ENCODE measurements at regions not wholly inside any gene's neighbourhood (a gene's known extent, or its start where the extent isn't known, plus 50 kb on each side); places are given as distances from the start of the nearest gene placed in this dataset.

DNA sequence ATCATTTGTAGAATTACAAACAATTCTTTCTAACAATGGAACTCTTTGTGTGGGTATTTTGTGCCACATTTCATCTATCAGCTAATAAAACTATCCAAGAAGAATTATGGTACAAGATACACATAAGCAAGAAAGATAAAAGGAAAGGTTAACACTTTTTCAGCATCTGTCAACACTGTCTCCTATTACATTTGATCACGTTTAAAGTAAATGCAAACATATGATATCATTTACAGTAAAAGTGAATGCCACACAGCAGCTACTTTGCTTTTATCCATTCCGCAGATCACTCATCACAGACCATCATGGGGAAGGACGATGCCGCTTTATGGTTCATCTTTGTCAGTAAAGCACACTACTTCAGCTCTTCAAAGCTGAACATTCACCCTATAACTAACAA is 456.4 kb upstream of the MANEA start:
- no peak for ATAC-seq (ENCODE audit: low read depth)
- no peaks in the 10 kb centered on the region for H3K9me3 ChIP-seq (ENCODE audit: control insufficient read depth, insufficient read depth, low read length)
- no peak overlapping the region for H3K14ac ChIP-seq (replicated peaks; ENCODE audit: low read depth, low read length)
- no peak overlapping the region for H2BK15ac ChIP-seq (ENCODE audit: low read depth, low read length)
- H4K8ac ChIP-seq (ENCODE audit: low read depth in 2 of 2, low read length in 2 of 2) = no peak overlapping the region
- BruUV-seq (replicated peaks) = no TSS peak
- dilution Hi-C loops (cut with HindIII; ENCODE audit: low sequenced_read_pairs, unreplicated experiment) = no loop called here
- 20% methylated on average over 3 of the region's 4 CpGs; no CpG with 5 or more reads in 1 of the 2 experiments for WGBS, 2 experiments (ENCODE audit: extremely low coverage in 2 of 2, insufficient read length in 1 of 2)
- no peak for DNase-seq
- no peaks in the 10 kb centered on the region for H3K36me3 ChIP-seq (ENCODE audit: control insufficient read depth, insufficient read depth, low read length)
- no peak overlapping the region for H3K56ac ChIP-seq (ENCODE audit: extremely low read depth, insufficient read depth, low read length)
- no peak overlapping the region for H3K4me2 ChIP-seq (ENCODE audit: low read depth, low read length)
- no peak overlapping the region for H3K27ac ChIP-seq (ENCODE audit: insufficient read depth, low read length)
- ChIA-PET CTCF (no interaction called here), POLR2A (ENCODE audit: unreplicated experiment) (no interaction called here)
- no peaks in the 10 kb centered on the region for H3K79me1 ChIP-seq (ENCODE audit: low read depth in 1 of 2, low read length in 2 of 2)
- intact Hi-C loops (cut with micrococcal nuclease) = no loop called here
- H3K4me3 ChIP-seq (ENCODE audit: insufficient read depth, low read depth, low read length) = no peak overlapping the region
- no peak overlapping the region for H2AFZ ChIP-seq (replicated peaks; ENCODE audit: low read length, poor library complexity)
- no peak overlapping the region for H4K5ac ChIP-seq (ENCODE audit: low read depth, low read length)
- H3K9me1 ChIP-seq (ENCODE audit: insufficient read depth, low read length) = no peaks in the 10 kb centered on the region
- no peak overlapping the region for H2BK20ac ChIP-seq (ENCODE audit: low read depth, low read length)
- H2BK5ac ChIP-seq (ENCODE audit: low read depth, low read length, poor library complexity, severe bottlenecking) = no peak overlapping the region
- no peak overlapping the region for H3K9ac ChIP-seq (ENCODE audit: low read depth, low read length)
- no peak overlapping the region for H4K91ac ChIP-seq (ENCODE audit: insufficient read depth, low read depth, low read length)
- H4K20me1 ChIP-seq (ENCODE audit: insufficient read depth, low read length) = no peaks in the 10 kb centered on the region
- H3K18ac ChIP-seq (ENCODE audit: low read depth, low read length) = no peak overlapping the region
- H3K27me3 ChIP-seq (ENCODE audit: control insufficient read depth, insufficient read depth, low read length) = no peaks in the 10 kb centered on the region
- H2AK5ac ChIP-seq (ENCODE audit: low read depth, low read length) = no peak overlapping the region
- in situ Hi-C loops (cut with MboI; ENCODE audit: low sequenced_read_pairs) = no loop called here
- H3K23ac ChIP-seq (ENCODE audit: low read depth, low read length) = no peak overlapping the region
- H2AK9ac ChIP-seq (replicated peaks; ENCODE audit: low read depth, low read length, poor library complexity) = no peak overlapping the region
- no peak overlapping the region for H3K4ac ChIP-seq (ENCODE audit: low read depth, low read length)
- H2BK120ac ChIP-seq (ENCODE audit: low read depth, low read length) = no peak overlapping the region
- no peak for TF ChIP-seq NFE2L2 (IDR thresholded peaks at IDR 0.05; ENCODE audit: low read depth, low read length)
- TF ChIP-seq, protein P1, sequence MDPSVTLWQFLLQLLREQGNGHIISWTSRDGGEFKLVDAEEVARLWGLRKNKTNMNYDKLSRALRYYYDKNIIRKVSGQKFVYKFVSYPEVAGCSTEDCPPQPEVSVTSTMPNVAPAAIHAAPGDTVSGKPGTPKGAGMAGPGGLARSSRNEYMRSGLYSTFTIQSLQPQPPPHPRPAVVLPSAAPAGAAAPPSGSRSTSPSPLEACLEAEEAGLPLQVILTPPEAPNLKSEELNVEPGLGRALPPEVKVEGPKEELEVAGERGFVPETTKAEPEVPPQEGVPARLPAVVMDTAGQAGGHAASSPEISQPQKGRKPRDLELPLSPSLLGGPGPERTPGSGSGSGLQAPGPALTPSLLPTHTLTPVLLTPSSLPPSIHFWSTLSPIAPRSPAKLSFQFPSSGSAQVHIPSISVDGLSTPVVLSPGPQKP (IDR thresholded peaks at IDR 0.05; ENCODE audit: borderline replicate concordance, low read depth, low read length) = no peak
- no peak for TF ChIP-seq MAZ (IDR thresholded peaks at IDR 0.05; ENCODE audit: borderline replicate concordance, low read depth, low read length)
- TF ChIP-seq, protein P2, sequence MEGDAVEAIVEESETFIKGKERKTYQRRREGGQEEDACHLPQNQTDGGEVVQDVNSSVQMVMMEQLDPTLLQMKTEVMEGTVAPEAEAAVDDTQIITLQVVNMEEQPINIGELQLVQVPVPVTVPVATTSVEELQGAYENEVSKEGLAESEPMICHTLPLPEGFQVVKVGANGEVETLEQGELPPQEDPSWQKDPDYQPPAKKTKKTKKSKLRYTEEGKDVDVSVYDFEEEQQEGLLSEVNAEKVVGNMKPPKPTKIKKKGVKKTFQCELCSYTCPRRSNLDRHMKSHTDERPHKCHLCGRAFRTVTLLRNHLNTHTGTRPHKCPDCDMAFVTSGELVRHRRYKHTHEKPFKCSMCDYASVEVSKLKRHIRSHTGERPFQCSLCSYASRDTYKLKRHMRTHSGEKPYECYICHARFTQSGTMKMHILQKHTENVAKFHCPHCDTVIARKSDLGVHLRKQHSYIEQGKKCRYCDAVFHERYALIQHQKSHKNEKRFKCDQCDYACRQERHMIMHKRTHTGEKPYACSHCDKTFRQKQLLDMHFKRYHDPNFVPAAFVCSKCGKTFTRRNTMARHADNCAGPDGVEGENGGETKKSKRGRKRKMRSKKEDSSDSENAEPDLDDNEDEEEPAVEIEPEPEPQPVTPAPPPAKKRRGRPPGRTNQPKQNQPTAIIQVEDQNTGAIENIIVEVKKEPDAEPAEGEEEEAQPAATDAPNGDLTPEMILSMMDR (conservative IDR thresholded peaks at IDR 0.05; ENCODE audit: low read depth, low read length) = no peak
- TF ChIP-seq SMC3 (IDR thresholded peaks at IDR 0.05; ENCODE audit: low read depth, low read length) = no peak
- TF ChIP-seq CEBPB (IDR thresholded peaks at IDR 0.05; ENCODE audit: low read depth, low read length) = no peak
- TF ChIP-seq RFX5 (IDR thresholded peaks at IDR 0.05; ENCODE audit: low read depth, low read length) = no peak
- no peak for TF ChIP-seq FOS (IDR thresholded peaks at IDR 0.05; ENCODE audit: low read depth, low read length)
- no peak for TF ChIP-seq MXI1 (IDR thresholded peaks at IDR 0.05; ENCODE audit: borderline replicate concordance, low read depth, low read length)
- no peak for TF ChIP-seq CHD1 (IDR thresholded peaks at IDR 0.05; ENCODE audit: low read depth, low read length)
- no peak for TF ChIP-seq MAFK (IDR thresholded peaks at IDR 0.05; ENCODE audit: low read depth, low read length)
- TF ChIP-seq RAD21 (IDR thresholded peaks at IDR 0.05; ENCODE audit: low read length) = no peak
- TF ChIP-seq RCOR1 (IDR thresholded peaks at IDR 0.05; ENCODE audit: insufficient replicate concordance, low read length) = no peak
- TF ChIP-seq POLR2A (IDR thresholded peaks at IDR 0.05; ENCODE audit: low read depth, low read length) = no peak
- TF ChIP-seq, protein P3, sequence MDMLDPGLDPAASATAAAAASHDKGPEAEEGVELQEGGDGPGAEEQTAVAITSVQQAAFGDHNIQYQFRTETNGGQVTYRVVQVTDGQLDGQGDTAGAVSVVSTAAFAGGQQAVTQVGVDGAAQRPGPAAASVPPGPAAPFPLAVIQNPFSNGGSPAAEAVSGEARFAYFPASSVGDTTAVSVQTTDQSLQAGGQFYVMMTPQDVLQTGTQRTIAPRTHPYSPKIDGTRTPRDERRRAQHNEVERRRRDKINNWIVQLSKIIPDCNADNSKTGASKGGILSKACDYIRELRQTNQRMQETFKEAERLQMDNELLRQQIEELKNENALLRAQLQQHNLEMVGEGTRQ (IDR thresholded peaks at IDR 0.05; ENCODE audit: low read depth, low read length) = no peak
- no peaks in the 10 kb centered on the region for H3K4me1 ChIP-seq (ENCODE audit: control insufficient read depth, insufficient read depth, low read length)

Measured in IMR-90 (cell line).